Endothelial cell (in vitro differentiated cells): ENCODE measurements at regions not wholly inside any gene's neighbourhood (a gene's known extent, or its start where the extent isn't known, plus 50 kb on each side); places are given as distances from the start of the nearest gene placed in this dataset.

Source experiments
- DNase-seq: peaks from one replicate; pipeline ENCODE4 v3.0.0; 2021; ENCODE audit warnings: low spot score
- H3K27ac Mint-ChIP-seq: one replicate; pipeline ENCODE4 v1.8.0; 2021; ENCODE audit warnings: mixed read lengths, inconsistent platforms; ENCODE audit not compliant: unreplicated experiment
- H3K27me3 Mint-ChIP-seq: one replicate; pipeline ENCODE4 v1.8.0; 2021; ENCODE audit warnings: mild to moderate bottlenecking, moderate library complexity, mixed read lengths, inconsistent platforms; ENCODE audit not compliant: unreplicated experiment
- H3K36me3 Mint-ChIP-seq: one replicate; pipeline ENCODE4 v1.8.0; 2021; ENCODE audit warnings: mild to moderate bottlenecking, low read depth, mixed read lengths, inconsistent platforms; ENCODE audit not compliant: unreplicated experiment
- H3K4me1 Mint-ChIP-seq: one replicate; pipeline ENCODE4 v1.8.0; 2021; ENCODE audit warnings: mild to moderate bottlenecking, mixed read lengths, inconsistent platforms; ENCODE audit not compliant: unreplicated experiment
- H3K4me3 Mint-ChIP-seq: one replicate; pipeline ENCODE4 v1.8.0; 2021; ENCODE audit warnings: mild to moderate bottlenecking, mixed read lengths, inconsistent platforms; ENCODE audit not compliant: unreplicated experiment
- H3K9me3 Mint-ChIP-seq: one replicate; pipeline ENCODE4 v1.8.0; 2021; ENCODE audit warnings: mixed read lengths, inconsistent platforms; ENCODE audit not compliant: unreplicated experiment
- TF ChIP-seq, protein P1 (sequence below): fragments of 200-600 bp; sonication (generic); IDR thresholded peaks from one replicate; pipeline ENCODE4 v1.5.0; 2021; ENCODE audit warnings: antibody characterized with exemption; ENCODE audit not compliant: unreplicated experiment

DNA sequence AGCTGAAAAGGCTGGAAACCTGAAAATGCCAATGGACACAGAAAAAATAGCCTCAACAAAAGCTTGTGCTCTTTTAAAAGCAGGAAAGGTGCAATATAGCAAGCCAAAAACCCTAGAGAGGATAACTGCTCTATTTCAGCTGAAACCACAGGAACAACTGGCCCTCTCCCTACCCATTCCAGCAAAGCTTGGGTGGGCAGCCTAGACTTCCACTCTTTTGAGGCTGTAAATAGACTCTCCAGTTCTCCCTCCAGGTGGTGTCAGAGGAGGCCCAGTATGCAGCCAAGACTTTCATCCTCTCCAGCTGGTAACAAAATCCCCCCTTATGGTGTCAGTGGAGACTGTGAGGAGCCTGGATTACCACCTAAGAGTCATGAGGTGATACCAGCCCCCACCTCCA is 206.9 kb upstream of the PLD5 start:
- TF ChIP-seq, protein P1, sequence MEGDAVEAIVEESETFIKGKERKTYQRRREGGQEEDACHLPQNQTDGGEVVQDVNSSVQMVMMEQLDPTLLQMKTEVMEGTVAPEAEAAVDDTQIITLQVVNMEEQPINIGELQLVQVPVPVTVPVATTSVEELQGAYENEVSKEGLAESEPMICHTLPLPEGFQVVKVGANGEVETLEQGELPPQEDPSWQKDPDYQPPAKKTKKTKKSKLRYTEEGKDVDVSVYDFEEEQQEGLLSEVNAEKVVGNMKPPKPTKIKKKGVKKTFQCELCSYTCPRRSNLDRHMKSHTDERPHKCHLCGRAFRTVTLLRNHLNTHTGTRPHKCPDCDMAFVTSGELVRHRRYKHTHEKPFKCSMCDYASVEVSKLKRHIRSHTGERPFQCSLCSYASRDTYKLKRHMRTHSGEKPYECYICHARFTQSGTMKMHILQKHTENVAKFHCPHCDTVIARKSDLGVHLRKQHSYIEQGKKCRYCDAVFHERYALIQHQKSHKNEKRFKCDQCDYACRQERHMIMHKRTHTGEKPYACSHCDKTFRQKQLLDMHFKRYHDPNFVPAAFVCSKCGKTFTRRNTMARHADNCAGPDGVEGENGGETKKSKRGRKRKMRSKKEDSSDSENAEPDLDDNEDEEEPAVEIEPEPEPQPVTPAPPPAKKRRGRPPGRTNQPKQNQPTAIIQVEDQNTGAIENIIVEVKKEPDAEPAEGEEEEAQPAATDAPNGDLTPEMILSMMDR: no peak
- Mint-ChIP-seq H3K4me3 (no peak overlapping the region), H3K27ac (no peak overlapping the region), H3K36me3 (no peaks in the 10 kb centered on the region), H3K4me1 (no peaks in the 10 kb centered on the region), H3K9me3 (no peaks in the 10 kb centered on the region), H3K27me3 (no peaks in the 10 kb centered on the region)
- DNase-seq: no peak

DNA sequence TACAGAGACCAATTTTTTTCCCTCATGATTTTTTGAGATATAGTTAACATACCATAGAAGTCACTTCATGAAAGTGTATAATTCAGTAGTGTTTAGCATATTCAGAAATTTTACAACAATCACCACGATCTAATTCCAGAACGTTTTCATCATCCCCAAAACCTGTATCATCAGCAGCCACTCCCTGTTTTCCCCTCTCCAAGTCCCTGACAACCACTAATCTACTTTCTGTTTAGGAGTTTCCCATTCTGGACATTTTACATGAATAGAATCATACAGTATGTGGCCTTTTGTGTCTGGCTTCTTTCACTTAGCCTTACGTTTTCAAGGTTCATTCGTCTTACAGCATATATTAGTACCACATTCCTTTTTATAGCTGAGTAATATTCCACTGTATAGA is 204.2 kb upstream of the PLD5 start:
- TF ChIP-seq, protein P1: no peak
- Mint-ChIP-seq H3K36me3 (no peaks in the 10 kb centered on the region), H3K9me3 (no peaks in the 10 kb centered on the region), H3K4me3 (no peak overlapping the region), H3K4me1 (no peaks in the 10 kb centered on the region), H3K27ac (no peak overlapping the region), H3K27me3 (no peaks in the 10 kb centered on the region)
- no peak for DNase-seq

DNA sequence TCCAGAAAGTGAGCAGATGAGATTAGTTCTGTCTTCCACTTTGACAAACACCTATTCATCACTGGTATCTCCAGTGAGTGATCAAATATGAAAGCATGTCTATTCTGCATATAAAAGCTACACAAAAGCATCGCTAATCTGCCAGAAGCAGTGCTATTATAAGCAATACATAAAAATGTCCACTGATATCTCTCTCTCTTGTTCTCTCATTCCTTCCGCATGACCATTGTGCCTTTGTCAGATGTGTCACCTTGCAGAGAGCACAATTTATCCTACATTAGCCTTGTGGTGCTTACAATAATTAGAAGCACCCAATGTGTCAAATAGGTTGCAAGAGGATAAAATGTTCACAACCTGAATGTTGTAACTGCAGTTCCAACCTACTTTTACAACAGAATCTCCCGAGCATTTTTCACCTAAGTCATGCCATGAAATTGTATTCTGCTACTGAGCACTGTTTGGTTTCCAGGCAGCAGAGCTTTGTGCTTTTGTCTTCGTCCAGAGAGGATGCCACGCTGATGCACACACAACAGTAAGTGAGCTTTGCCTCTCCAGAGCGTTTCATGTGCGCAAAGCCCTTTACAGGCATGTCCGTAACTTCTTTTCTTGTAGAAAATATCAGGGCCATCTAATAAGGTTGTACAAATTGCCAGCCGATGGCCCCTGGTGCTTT is 198.7 kb upstream of the PLD5 start:
- no peak for DNase-seq
- H3K9me3 Mint-ChIP-seq: no peaks in the 10 kb centered on the region
- H3K27ac Mint-ChIP-seq: no peak overlapping the region
- no peaks in the 10 kb centered on the region for H3K27me3 Mint-ChIP-seq
- no peaks in the 10 kb centered on the region for H3K36me3 Mint-ChIP-seq
- no peak overlapping the region for H3K4me3 Mint-ChIP-seq
- TF ChIP-seq, protein P1: no peak
- H3K4me1 Mint-ChIP-seq: no peaks in the 10 kb centered on the region

DNA sequence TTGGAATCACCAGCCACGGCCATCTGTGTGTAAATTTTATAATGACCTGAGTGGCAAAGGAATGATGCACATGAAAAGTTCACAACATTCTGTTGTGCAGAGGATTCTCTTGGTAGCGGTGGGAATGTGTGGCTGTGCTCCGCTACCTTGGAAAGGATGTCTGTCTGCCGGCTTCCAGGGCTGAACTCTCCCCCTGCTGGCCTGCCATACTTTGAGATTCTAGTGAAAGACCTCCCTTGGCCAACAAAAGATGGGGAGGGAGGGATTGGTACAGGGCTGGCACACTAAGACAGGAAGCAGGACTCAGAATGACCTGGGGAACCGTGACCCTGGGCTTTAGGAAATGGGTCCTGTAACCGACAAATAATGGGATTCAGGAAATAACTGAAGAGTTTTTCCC is 194.5 kb upstream of the PLD5 start:
- Mint-ChIP-seq H3K36me3 (no peaks in the 10 kb centered on the region), H3K9me3 (no peaks in the 10 kb centered on the region), H3K27ac (no peak overlapping the region), H3K27me3 (peaks cover 2% of the 10 kb centered on the region), H3K4me1 (no peaks in the 10 kb centered on the region), H3K4me3 (no peak overlapping the region)
- DNase-seq: no peak
- TF ChIP-seq, protein P1: no peak

DNA sequence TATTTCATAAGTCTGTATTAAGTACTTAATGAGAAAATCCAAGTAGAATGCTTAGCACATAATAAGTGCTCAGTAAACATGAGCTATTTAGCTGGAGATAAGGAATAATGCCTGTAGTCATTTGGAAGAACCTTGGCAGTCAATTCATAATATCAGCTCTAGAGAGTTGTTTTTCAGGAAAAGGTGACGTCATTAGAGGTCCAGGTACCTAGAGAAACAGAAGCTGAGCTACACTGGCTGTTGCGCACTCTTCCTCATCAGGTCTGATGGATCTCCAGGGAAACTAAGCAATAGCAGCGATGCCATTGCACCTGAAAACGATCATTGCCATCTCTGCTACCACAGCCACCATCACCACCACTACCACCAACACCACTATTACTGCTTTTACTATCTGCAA is 187.8 kb upstream of the PLD5 start:
- no peak for DNase-seq
- Mint-ChIP-seq H3K36me3 (no peaks in the 10 kb centered on the region), H3K9me3 (no peaks in the 10 kb centered on the region), H3K4me3 (no peak overlapping the region), H3K27me3 (peaks cover 3% of the 10 kb centered on the region), H3K4me1 (peaks cover 6% of the 10 kb centered on the region), H3K27ac (no peak overlapping the region)
- TF ChIP-seq, protein P1: no peak
